Right lobe of liver (tissue), 4 donors: ENCODE measurements at regions not wholly inside any gene's neighbourhood (a gene's known extent, or its start where the extent isn't known, plus 50 kb on each side); places are given as distances from the start of the nearest gene placed in this dataset.

Experiments used
- CTCF ChIP-seq, 4 donors: fragments of 200-600 bp in 3 of 4; fragments of 450-650 bp in 1 of 4; IDR thresholded peaks; one replicate each; pipeline versions ENCODE4 v1.5.1 to v1.8.0; 2016 to 2022; ENCODE audit warnings: antibody characterized with exemption in 4 of 4, mild to moderate bottlenecking in 2 of 4
- POLR2A ChIP-seq: fragments of 450-650 bp; IDR thresholded peaks from one replicate; pipeline ENCODE4 v1.6.1; 2017; ENCODE audit warnings: antibody characterized with exemption, mild to moderate bottlenecking
- donor health status: DM: no; HTN: no; CAD: no.
- donor health status: DM: no; HTN: no; CAD: no.
- donor health status: DM: no; HTN: yes; CAD: no.

DNA sequence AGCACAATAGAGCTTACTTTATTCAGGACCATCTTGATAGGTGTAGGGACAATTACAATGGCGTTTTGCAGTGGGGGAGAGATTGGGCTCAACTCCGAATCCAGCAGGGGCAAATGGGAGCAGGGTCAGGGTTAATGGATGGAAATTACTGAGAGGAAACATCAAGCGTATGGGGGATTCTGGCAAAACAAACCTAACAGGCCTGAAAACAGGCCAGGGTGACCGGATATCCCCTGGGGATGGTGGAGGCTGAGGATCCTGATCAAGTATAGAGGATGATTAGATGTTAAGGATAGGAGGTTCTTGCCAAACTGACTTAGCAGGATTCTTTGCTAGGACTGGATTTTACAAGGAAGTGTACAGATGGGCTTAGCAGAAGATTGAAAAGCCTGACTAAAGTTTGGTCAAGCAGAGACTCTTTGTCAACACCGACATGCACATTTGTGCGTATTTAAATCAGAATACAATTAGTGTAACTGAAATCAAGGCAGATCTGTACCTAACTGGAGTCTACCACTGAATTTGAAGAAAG lies 54.5 kb upstream of the GPR45 start:
- TF ChIP-seq CTCF (IDR thresholded peaks at IDR 0.05), result no peak
- no peak for TF ChIP-seq POLR2A
